ENCODE measurements at regions not wholly inside any gene's neighbourhood (a gene's known extent, or its start where the extent isn't known, plus 50 kb on each side); places are given as distances from the start of the nearest gene placed in this dataset.

- TF ChIP-seq NR2C2 (CRISPR knock-in tag; IDR thresholded peaks at IDR 0.05; ENCODE audit: borderline replicate concordance) (no peak), ZBTB49 (CRISPR knock-in tag; IDR thresholded peaks at IDR 0.05; ENCODE audit: borderline replicate concordance) (no peak)
These were observed 2245.1 kb downstream of the PCDH9 start for GRCh38 chr13:64985075-64985474.
